GM21447 (cell line): ENCODE measurements at regions not wholly inside any gene's neighbourhood (a gene's known extent, or its start where the extent isn't known, plus 50 kb on each side); places are given as distances from the start of the nearest gene placed in this dataset.
"Not testable (repeated sequence)": the region's sequence is repeated elsewhere in the genome, so short reads cannot be mapped to it uniquely, and the experiment has no call there.

Experiments
- ATAC-seq: cut with Tn5 transposase; IDR thresholded peaks from one replicate; pipeline ENCODE4 v1.9.1; 2021; ENCODE audit not compliant: unreplicated experiment

DNA sequence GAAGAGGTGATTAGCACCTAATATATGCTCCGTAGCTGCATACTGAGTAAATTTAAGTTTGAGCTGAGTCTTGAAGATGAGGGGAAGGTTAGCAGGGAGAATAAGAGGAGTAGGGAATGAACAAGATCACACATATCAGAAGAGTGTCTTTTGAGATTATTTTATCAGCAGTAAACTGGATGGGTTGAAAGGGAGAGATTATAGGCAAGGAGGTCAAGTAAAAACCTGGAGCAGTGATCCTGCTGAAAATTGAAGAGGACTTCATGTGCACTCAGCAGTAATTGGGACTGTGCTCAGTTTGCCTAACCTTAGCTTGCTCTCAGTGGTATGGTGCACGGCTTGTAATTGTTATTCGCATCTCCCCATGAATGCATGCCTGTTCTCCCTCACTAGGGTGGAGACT is 79.5 kb upstream of the PICALM start:
- ATAC-seq = no peak

DNA sequence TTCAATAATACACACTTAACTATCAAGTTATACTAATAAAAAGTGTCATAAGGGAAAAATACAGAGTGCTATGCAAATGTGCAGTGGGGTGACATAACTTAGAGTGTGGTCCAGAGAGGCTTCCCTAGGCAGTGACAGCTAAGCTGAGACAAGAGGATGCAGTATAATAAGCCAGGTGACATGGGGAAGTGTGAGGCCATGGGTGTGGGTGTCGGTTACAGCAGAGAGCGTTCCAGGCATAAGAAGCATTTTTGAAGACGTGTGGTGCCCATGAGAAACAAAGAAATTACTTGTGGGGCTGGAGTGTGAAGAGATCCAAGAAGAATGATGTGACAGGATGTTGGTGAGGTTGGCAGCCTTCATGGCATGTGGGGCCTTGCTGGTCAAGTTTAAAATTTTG is 78.1 kb upstream of the PICALM start:
- ATAC-seq = no peak

DNA sequence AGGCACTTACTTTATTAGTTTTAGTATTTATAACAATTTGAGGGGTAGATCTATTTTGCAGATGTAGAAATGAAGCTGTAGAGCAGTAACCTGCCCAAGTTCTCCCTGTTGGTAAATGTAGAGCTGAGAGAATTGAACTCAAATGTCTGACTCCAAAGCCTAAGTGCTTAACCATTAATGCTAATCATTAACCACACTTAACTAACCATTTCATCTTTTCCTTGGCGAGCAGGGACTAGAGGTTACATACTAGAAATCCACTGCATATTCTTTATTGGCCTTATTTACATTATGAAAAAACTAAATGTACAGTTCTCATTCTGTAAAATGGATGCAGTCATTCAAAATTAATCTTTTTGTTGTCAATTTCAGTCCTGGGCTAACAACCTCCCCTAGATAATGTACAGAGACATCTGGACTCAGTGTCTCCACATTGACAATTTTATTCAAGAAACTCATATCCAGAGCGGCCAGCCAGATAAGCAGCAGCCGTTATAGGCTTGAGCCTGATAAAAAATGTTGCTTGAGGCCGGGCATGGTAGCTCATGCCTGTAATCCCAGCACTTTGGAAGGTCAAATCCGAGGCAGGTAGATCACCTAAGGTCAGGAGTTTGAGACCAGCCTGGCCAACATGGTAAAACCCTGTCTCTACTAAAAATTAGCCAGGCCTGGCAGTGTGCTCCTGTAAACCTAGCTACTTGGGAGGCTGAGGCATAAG is 76.7 kb upstream of the PICALM start:
- ATAC-seq = no peak

DNA sequence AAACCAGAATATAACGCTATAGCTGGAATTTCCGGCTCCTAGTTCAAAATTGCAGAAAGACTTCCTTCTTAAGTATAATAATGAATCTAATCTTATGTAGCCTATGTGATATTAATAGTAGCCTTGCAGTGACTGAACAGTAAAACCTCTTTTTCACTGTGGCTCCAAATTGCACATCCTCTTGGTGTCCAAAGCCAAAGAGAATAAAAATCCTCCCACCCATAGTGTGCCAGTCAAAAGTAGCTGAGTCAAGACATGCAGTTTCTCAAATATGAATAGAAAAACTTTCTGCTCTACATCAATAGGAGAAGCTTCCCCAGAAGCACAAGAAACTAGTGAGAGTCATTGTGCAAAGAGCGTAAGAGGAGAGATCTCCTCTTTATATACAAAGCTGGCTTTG is 76.0 kb upstream of the PICALM start:
- ATAC-seq = no peak

DNA sequence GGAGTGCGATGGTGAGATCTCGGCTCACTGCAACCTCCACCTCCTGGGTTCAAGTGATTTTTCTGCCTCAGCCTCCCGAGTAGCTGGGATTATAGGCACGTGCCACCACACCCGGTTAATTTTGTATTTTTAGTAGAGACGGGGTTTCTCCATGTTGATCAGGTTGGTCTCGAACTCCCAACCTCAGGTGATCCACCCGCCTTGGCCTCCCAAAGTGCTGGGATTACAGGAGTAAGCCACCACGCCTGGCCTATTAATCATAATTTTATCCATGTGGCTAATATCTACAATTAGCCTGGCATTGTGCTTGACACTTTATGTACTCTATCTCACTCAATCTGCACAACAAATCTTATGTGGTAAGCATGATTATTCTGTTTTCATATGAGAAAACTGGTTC is 75.2 kb upstream of the PICALM start:
- not testable (repeated sequence) for ATAC-seq

DNA sequence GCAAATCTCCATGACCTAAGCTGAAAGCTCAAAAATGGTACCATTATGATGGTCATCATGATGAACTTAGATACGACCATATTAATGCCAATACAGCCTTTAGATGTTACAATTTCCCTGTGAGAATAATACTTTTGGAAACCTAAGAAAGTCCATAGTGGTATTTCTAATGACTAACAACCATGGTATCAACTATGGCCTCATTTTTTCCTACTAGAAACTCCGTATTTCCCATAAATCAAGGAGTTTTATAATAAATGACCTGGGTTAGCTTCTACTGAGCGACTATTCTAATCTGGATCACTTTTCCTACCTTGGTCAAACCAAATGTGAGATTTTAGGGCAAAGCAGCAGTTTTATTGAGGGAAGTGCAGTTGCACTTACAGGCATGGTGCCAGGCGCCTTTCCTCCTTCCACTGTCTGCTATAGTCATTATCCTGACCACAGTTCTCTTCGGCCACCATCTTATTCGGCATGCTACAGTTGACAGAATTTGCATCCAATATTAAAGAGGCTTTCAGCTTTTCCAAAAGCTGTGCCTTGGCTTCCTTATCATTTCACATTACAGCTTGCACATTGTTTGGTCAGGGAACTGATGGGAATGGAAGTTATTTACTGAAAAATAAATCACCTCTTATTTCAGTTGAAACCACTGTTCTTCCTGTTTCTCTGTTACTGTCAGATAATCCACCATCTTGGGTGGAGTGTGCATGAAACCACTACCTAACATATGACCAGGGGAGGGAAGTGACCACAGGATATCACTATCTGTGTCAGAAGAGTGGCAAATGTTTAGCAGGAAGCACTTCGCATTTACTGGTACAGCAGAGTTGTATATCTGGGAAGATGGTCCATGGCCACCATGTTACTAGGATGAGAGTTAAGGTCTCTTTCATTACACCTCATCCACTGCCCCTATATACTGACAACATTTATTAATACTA is 74.5 kb upstream of the PICALM start:
- peak; percentile 47 for ATAC-seq

DNA sequence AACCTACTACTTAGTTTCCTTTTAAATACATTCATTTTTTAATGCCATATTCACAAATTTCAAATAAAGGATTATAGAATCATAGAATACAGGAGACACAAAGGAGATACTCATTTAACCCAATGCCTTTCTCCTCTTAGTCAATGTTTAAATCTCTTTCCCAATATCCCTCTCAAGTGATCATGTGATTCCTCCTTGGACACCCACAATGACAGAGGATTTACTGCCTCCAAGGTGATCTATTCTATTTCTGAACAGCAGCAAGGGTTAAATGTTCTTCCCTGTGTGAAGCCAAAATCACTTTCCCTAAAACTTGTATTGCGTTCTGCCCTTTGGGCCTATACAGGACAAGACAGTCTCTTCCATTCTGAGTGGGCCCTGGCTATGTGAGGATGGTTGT is 73.3 kb upstream of the PICALM start:
- no peak for ATAC-seq

DNA sequence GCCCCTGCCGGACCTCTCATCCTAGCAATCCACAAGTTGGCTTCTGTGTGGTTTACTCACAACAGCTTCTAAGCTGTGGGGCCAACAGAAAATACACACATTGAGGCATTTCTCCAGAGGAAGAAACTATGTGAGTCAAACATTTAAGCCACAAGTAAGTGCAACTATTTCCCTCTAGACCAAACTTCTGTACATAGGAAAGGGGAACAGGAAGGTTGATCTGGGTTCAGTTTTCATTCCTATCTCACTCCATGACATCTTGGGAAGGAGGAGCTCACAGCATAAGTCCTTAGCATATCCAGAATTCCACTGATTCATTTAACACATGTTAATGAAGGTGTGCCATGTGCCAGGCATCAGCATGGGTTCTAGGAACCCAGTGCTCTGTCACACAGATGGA is 72.8 kb upstream of the PICALM start:
- ATAC-seq = no peak

DNA sequence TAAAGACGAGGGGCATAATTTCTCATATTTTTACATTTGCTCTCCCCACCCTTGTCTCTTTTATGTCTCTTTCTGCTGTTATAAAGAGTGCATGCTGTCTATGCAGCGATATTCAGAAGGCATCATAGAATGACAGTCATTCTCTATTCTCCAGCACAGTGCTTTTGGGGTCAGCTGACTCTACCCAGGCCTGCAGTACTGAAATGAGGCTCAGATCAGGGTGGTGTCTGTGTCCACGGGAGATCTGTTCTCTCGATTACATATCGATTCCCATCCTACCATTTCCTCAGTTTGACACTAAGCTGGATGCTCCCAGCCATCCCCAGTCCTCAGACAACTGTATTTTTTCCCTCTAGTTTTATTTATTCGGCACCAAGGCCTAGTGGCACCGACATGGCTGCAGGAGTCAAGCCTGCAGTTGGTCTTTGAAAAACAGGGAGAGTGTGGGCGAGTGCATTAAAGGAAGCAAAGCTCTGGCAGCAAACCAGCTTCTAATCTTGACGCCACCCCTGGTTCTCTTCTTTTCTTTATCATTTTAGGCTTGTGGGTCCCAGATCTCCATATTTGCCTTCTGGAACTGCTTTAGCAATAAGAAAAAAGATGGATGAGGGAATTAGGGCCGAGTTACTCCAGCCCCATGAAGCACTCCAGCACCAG is 71.6 kb upstream of the PICALM start:
- no peak for ATAC-seq

DNA sequence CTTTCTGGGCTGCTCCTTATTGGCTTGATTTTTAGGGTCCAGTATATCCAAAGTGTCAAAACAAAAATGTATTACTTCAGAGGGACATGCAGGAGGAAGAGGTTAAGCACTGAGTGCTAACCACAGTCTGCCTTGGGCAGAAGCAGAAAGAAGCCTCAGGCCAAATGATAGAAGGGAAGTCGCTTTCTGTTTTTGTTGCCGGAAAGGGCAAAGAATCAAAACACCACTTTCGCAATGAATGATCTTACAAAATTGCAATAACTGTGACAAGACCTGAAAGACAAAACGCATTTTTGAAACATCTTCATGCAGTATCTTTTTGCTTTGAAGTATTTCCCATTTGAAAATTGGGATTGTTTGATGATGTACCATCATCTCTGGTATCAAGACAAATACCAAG is 70.1 kb upstream of the PICALM start:
- ATAC-seq = peak; percentile 79

DNA sequence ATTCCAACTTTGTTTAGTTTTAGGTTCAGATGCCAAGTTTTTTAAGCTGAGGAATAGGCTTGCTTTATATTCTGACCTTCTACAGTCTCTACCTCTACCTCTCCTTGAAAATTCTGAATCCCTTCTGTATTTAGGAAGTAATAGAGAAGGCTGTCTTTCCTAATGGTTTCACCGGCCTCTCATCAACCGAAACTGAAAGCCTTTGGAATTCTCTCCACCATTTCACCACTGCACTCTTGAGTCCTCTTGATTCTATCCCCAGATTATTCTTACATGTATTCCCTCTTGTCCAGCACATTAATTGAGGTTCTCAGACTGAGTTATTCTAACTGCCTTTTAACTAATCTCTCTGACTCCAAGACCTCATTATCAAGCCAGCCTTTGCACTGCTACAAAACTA is 67.7 kb upstream of the PICALM start:
- no peak for ATAC-seq

DNA sequence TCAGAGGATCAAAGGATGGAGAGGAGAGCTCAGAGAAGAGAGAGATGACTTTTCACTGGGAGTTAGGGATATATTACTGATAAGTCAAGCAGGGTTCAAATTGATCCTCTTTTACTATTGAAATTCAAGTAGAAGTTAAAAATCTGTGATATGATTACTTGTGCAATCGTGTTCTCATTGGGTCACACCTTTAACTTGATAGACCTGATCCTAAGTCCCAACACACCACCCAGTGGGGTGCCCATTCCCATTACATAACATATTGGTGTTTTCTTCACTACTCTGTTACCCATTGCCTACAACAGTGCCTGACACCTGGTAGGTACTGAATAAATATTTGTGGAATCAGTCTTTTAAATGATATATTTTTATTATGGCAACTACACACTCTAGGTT is 66.4 kb upstream of the PICALM start:
- no peak for ATAC-seq

DNA sequence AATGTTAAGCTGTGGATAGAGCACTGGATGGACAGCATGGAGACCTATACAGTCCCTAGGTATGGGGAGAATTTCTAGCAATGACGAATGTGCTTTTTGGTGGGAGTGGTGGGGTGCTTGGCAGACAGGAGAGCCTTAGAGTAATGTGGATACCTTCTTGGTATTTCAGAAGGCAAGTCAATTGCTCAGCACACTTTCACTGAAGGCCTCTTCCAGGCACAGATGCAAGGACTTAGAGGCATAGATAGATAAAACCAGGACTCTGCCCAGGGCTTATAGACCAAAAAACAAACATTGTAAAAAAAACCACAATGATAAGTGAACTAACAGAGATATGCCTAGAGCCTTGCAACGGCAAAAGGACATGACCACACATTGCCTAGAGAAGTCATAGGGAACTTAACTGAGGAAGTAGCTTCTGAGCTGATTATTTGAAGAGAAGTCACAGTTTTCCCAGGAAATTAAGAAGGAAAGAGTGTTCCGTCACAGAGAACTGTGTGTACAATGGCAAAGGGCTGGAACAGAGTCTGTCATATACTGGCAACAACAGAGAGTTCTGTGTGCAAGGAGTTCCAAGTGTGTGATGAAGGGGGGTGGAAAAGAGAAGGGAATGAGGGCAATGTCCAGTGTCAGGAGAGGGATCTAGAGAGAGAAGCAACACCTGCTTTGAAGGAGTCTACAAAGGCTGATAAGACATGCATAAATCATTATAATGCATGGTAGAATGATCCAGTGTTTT is 65.9 kb upstream of the PICALM start:
- no peak for ATAC-seq

DNA sequence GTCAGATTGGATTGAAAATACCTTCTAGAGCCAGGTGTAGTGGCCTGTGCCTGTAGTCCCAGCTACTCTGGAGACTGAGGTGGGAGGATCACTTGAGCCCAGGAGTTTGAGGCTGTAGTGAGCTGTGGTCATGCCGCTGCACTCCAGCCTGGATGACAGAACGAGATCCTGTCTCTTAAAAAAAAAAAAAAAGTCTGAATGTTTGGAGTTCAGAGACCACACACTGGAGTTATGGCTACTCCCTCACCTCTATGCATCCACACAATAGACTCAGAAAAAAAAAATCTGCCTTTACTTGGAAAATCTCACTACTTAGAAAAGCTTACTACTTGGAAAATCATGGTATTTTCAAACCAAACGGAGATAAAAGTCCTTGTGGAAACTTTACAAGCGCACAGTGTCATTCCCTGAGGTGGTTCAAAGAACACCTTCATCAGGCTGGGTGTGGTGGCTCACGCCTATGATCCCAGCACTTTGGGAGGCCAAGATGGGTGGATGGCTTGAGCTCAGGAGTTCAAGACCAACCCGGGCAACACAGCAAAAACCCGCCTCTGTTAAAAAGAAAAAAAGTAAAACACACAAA is 63.9 kb upstream of the PICALM start:
- no peak for ATAC-seq

DNA sequence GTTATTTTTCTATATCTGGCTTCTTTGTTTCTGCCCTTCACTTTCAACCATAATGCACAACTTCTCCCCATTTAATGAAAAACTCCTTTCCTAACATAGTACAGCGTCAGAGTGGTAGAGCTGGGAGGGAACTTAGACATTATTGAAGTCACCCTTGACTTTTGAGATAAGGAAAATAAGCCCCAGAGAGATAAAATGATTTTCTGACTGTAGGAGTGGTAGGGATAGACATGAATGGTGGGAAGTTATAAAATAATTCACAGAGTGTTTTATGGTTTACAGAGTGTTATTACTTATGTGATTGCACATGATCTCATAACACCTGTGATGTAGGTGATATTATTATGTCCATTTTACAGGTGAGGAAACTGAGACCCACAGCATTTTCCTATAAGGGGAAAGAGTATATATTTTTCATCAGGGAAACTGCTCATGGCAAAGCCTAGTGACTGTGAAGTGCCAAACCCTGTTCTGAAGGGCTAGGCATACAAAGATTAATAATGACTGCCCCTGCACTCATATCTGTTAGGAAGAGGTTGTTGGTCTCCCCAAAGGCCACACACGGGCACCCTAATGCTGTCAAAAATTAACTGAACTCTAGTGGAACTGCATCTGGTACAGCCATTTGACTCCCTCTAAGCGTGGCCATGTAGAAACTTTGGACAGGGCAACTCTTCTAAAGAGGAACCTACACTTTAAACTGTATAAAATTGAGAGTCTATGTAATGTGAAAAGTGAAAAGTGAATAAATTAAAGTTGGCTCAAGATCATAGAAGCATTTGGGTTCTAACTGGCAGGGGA is 61.1 kb upstream of the PICALM start:
- ATAC-seq = peak; percentile 57

DNA sequence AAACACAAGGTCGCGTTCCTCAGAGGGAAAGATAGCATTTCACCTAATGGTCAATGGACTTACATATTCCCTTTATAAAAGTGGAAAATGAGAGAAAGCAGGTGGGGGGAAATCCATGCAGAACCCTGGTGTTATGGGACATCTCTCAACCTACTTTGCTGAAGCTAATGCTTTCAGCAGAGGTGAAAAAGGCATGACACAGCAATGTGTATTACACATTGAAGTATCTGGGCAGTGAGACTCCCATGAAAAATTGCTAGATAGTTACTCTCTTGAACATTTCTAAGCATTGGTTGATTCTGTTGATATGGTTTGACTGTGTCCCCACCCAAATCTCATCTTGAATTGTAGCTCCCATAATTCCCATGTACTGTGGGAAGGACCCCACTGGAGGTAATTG is 60.0 kb upstream of the PICALM start:
- no peak for ATAC-seq

DNA sequence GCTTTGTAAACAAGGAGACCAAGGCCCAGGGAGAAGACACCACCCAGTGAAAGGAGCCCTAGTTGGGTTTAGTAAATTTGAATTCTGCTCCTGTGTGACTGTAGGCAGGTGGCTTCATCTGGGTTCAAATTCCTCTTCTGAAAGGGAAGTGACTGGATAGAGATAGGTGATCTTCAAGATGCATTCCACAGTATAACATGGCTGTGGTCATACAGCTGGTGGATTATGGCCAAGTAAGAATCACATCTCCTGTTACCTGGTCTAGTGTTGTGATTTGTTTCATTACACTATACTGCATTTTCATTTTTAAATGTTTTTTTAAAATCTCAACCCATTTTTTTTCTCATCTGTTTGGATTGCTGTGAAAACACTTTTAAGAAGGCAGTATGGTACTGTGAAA is 58.0 kb upstream of the PICALM start:
- no peak for ATAC-seq

DNA sequence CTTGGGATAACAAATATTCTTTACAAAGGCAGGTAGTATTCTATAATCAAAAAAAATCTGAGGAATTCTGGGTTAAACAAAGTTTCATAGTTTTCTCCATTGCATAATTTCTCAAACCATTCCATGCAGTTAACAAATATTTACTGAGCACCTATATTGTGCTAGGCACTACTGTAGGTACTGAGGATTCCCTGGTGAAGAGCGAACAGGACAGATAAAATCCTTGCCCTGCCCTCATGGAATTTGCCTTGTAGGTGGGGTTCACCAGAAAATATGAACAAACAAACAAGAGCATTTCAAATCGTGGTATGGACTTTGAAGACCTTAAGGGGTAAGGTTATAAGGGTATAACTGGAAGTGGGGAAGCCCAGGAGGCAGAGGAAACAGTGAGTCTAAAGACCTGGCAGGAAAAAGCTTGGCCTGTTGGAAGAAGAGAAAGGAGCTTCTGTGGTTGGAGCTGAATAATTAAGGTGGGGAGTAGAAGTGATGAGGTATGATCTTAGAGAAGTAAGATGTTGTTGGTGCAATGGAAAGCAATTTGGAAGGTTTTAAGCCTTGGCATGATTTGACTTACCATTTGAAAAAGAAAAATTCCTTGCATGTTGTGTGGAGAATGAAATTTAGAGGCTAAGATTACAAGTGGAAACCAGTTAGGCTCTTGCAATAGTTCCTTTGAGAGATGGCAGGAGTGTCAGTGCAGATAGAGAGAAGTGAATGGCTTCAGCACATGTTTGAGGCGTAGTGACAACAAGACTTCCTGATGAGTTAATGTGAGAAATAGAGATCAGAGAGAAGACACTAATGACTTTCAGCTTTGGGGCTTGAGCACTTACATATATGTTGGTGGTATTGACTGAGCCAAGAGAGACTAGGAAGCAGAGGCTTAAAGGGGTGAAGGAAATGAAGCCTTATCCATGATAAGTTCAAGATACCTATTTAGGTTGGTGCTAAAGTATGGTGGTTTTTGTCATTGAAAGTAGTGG is 55.7 kb upstream of the PICALM start:
- ATAC-seq = peak; percentile 43

DNA sequence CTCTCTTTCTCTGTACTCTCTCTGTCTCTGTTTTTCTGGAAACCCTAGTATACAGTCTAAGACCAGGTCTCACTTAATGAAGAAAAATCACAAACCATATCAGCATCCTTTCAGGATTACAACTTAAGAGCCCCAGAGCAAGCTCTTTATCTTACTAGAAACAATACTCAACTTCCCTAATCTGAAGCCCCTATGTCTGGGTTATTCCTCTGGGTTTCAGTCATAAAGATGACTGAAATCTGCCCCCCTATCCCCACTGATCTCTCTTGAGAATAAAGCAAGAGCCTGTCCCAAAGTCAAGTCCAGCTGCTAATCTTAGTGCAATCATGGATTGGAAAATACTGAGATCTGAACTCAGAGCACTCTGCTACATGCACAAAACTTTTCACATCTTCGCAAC is 53.9 kb upstream of the PICALM start:
- no peak for ATAC-seq
